OCI-LY3 (cell line): ENCODE measurements at regions not wholly inside any gene's neighbourhood (a gene's known extent, or its start where the extent isn't known, plus 50 kb on each side); places are given as distances from the start of the nearest gene placed in this dataset.

Experiments
- H2AFZ ChIP-seq: fragments of 200-600, 300-600 bp; shearing (Covaris generic); 2 replicates; pipeline ENCODE4 v1.6.0; 2014; ENCODE audit warnings: antibody characterized with exemption, low read depth, low read length
- H3K27ac ChIP-seq: fragments of 200-600, 300-600 bp; sonication (generic); 2 replicates; pipeline ENCODE4 v1.5.1; 2014; ENCODE audit warnings: mild to moderate bottlenecking, low read length, moderate library complexity, mixed read lengths
- H3K27me3 ChIP-seq: fragments of 200-600, 300-600 bp; sonication (generic); 2 replicates; pipeline ENCODE4 v1.6.1; 2014; ENCODE audit warnings: low read depth, low read length, mixed read lengths
- H3K36me3 ChIP-seq: fragments of 200-600, 300-600 bp; sonication (generic); replicated peaks from 2 replicates; pipeline ENCODE3; 2014; ENCODE audit warnings: low read depth, low read length, mixed read lengths
- H3K4me1 ChIP-seq: fragments of 300-600, 200-600 bp; sonication (generic); 2 replicates; pipeline ENCODE4 v1.6.1; 2014; ENCODE audit warnings: low read length, mixed read lengths
- H3K4me2 ChIP-seq: fragments of 200-600, 300-600 bp; sonication (generic); 2 replicates; pipeline ENCODE4 v1.6.1; 2014; ENCODE audit warnings: low read length, mixed read lengths
- H3K4me3 ChIP-seq: fragments of 300-600, 200-600 bp; sonication (generic); 2 replicates; pipeline ENCODE4 v1.5.1; 2014; ENCODE audit warnings: antibody characterized with exemption, mild to moderate bottlenecking, low read length, moderate library complexity
- H3K79me2 ChIP-seq: fragments of 300-600, 200-600 bp; shearing (Covaris generic); 2 replicates; pipeline ENCODE4 v1.6.1; 2014; ENCODE audit warnings: mild to moderate bottlenecking, low read length, mixed read lengths
- H3K9ac ChIP-seq: fragments of 300-600, 200-600 bp; shearing (Covaris generic); 2 replicates; pipeline ENCODE4 v1.6.0; 2014; ENCODE audit warnings: mild to moderate bottlenecking, low read length, moderate library complexity
- H3K9me3 ChIP-seq: fragments of 200-600, 300-600 bp; shearing (Covaris generic); 2 replicates; pipeline ENCODE4 v1.6.1; 2014; ENCODE audit warnings: low read length, mixed read lengths; ENCODE audit not compliant: insufficient read depth
- H4K20me1 ChIP-seq: fragments of 200-600, 300-600 bp; sonication (generic); 2 replicates; pipeline ENCODE4 v1.6.1; 2016; ENCODE audit warnings: low read length, mixed read lengths; ENCODE audit not compliant: insufficient read depth
- CTCF ChIP-seq: fragments of 200-600, 300-600 bp; sonication (generic); IDR thresholded peaks from 2 replicates; pipeline ENCODE4 v1.5.1; 2014; ENCODE audit warnings: antibody characterized with exemption, low read length, low read depth
- EZH2phosphoT487 ChIP-seq: fragments of 200-600 bp; shearing (Covaris generic); IDR thresholded peaks from 2 replicates; pipeline ENCODE4 v1.6.1; 2018; ENCODE audit warnings: antibody characterized with exemption, mixed run types, low read depth

GRCh38 chr10:8301831-8302230 is 247.3 kb downstream of the GATA3 start:
- no peak overlapping the region for H2AFZ ChIP-seq
- no peak overlapping the region for H3K27ac ChIP-seq
- H3K9me3 ChIP-seq, result no peaks in the 10 kb centered on the region
- TF ChIP-seq CTCF (no peak), EZH2phosphoT487 (no peak)
- no peaks in the 10 kb centered on the region for H3K79me2 ChIP-seq
- no peaks in the 10 kb centered on the region for H3K27me3 ChIP-seq
- no peak overlapping the region for H3K9ac ChIP-seq
- no peaks in the 10 kb centered on the region for H3K4me1 ChIP-seq
- H4K20me1 ChIP-seq, result no peaks in the 10 kb centered on the region
- H3K4me2 ChIP-seq, result no peak overlapping the region
- H3K4me3 ChIP-seq, result no peak overlapping the region
- H3K36me3 ChIP-seq, result no peaks in the 10 kb centered on the region

GRCh38 chr10:8302565-8302964 is 248.1 kb downstream of the GATA3 start:
- no peak overlapping the region for H2AFZ ChIP-seq
- H3K9me3 ChIP-seq, result no peaks in the 10 kb centered on the region
- H3K36me3 ChIP-seq, result no peaks in the 10 kb centered on the region
- H3K4me1 ChIP-seq, result no peaks in the 10 kb centered on the region
- TF ChIP-seq EZH2phosphoT487 (no peak), CTCF (no peak)
- no peaks in the 10 kb centered on the region for H4K20me1 ChIP-seq
- H3K4me3 ChIP-seq, result no peak overlapping the region
- no peak overlapping the region for H3K4me2 ChIP-seq
- no peaks in the 10 kb centered on the region for H3K27me3 ChIP-seq
- no peaks in the 10 kb centered on the region for H3K79me2 ChIP-seq
- H3K27ac ChIP-seq, result no peak overlapping the region
- no peak overlapping the region for H3K9ac ChIP-seq

- TF ChIP-seq EZH2phosphoT487 (no peak), CTCF (no peak)
Measured at GRCh38 chr10:8304861-8305260, 250.4 kb downstream of the GATA3 start.

GRCh38 chr10:8305876-8306652 is 251.6 kb downstream of the GATA3 start:
- H3K27me3 ChIP-seq, result no peaks in the 10 kb centered on the region
- no peaks in the 10 kb centered on the region for H3K9me3 ChIP-seq
- no peak overlapping the region for H3K4me2 ChIP-seq
- H3K27ac ChIP-seq, result no peak overlapping the region
- no peak overlapping the region for H3K9ac ChIP-seq
- H3K79me2 ChIP-seq, result no peaks in the 10 kb centered on the region
- no peaks in the 10 kb centered on the region for H3K4me1 ChIP-seq
- H4K20me1 ChIP-seq, result no peaks in the 10 kb centered on the region
- no peaks in the 10 kb centered on the region for H3K36me3 ChIP-seq
- no peak for TF ChIP-seq EZH2phosphoT487
- TF ChIP-seq CTCF, result no peak
- H2AFZ ChIP-seq, result no peak overlapping the region
- H3K4me3 ChIP-seq, result no peak overlapping the region

More at GRCh38 chr10:8304861-8305260, 250.4 kb downstream of the GATA3 start:
- Histone ChIP-seq H3K9ac (no peak overlapping the region), H3K36me3 (no peaks in the 10 kb centered on the region), H3K27me3 (no peaks in the 10 kb centered on the region), H3K4me3 (no peak overlapping the region), H2AFZ (no peak overlapping the region), H3K4me1 (no peaks in the 10 kb centered on the region), H3K79me2 (no peaks in the 10 kb centered on the region), H4K20me1 (no peaks in the 10 kb centered on the region), H3K4me2 (no peak overlapping the region), H3K9me3 (no peaks in the 10 kb centered on the region), H3K27ac (no peak overlapping the region)
